Esophagus muscularis mucosa (tissue), 4 donors: ENCODE measurements at regions not wholly inside any gene's neighbourhood (a gene's known extent, or its start where the extent isn't known, plus 50 kb on each side); places are given as distances from the start of the nearest gene placed in this dataset.
"Not testable (repeated sequence)": the region's sequence is repeated elsewhere in the genome, so short reads cannot be mapped to it uniquely, and the experiment has no call there.

Experiments
- DNase-seq: peaks from one replicate; pipeline ENCODE4 v3.0.0-alpha.2; 2017; ENCODE audit errors: extremely low spot score
- H3K27ac ChIP-seq, 4 donors: fragments of 200-600 bp; sonication (generic); replicated peaks in 1 of 4; 1 replicate in 3 of 4; 2 replicates in 1 of 4; pipeline ENCODE4 v1.5.1; 2016 to 2019; ENCODE audit warnings: mild to moderate bottlenecking in 1 of 4
- H3K27me3 ChIP-seq, 4 donors: fragments of 200-600 bp; sonication (generic); one replicate each; pipeline versions ENCODE4 v1.5.1 to v1.6.0; 2016 to 2019
- H3K36me3 ChIP-seq, 4 donors: fragments of 200-600 bp; sonication (generic); one replicate each; pipeline ENCODE4 v1.5.1; 2016 to 2019
- H3K4me1 ChIP-seq, 4 donors: fragments of 200-600 bp; sonication (generic); one replicate each; pipeline ENCODE4 v1.5.1; 2016 to 2019
- H3K4me3 ChIP-seq, 4 donors: fragments of 200-600 bp; sonication (generic); 1 replicate in 2 of 4; 2 replicates in 2 of 4; pipeline ENCODE4 v1.5.1; 2016 to 2019; ENCODE audit warnings: mild to moderate bottlenecking in 4 of 4, moderate library complexity in 1 of 4
- H3K9me3 ChIP-seq, 4 donors: fragments of 200-600 bp; sonication (generic); 1 replicate in 3 of 4; 2 replicates in 1 of 4; pipeline ENCODE4 v1.5.1; 2016 to 2019
- POLR2AphosphoS5 ChIP-seq, 2 donors: sonication (generic); formaldehyde crosslinking; IDR thresholded peaks; one replicate each; pipeline ENCODE4 v1.6.1; 2017; ENCODE audit warnings: antibody characterized with exemption in 2 of 2
- WGBS: methylation state at CpG from one replicate; pipeline ENCODE4 v1.1.5; 2018; 5-methylcytosine and 5-hydroxymethylcytosine counted together
- intact Hi-C: fragments of 100-400 bp; cut with DNase I; formaldehyde crosslinking; loops from one replicate; pipeline ENCODE4 v1.15.1; 2023

DNA sequence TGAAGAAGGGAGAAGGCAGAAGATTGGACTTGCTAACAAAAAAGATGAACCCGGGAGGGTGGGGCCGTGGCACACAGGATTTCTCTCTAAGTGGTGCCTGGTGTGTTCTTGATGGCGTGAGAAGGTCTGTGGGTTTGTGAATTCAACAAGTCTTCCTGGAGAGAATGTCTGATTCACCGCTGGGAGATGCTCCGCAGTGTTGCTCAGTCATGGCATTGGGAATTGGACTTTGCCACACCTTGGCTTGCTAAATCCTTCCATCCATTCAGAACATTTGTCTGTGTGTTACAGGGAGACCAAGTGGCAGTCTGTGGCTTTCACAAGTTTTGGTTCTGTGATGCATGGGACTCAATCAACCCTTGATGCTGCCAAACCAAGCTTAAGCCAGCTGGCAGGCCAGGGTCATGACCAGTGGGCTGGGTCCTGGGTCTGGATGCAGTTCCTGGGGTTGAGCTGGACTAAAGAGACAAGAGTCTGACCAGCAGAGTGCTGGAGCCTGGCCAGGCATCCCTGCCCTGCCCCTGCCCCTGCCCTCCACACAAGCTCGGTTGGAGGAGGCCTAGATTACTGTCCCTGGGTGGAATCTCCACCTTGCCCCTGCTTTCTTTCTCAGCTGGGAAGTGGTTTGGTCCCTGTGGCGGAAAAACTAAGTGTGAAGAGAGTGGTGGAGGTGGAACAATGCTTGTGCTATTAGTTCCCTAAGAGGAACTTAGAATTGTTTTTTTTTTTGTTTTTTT is 3073.7 kb downstream of the RPIA start:
- H3K36me3 ChIP-seq: not testable (repeated sequence)

DNA sequence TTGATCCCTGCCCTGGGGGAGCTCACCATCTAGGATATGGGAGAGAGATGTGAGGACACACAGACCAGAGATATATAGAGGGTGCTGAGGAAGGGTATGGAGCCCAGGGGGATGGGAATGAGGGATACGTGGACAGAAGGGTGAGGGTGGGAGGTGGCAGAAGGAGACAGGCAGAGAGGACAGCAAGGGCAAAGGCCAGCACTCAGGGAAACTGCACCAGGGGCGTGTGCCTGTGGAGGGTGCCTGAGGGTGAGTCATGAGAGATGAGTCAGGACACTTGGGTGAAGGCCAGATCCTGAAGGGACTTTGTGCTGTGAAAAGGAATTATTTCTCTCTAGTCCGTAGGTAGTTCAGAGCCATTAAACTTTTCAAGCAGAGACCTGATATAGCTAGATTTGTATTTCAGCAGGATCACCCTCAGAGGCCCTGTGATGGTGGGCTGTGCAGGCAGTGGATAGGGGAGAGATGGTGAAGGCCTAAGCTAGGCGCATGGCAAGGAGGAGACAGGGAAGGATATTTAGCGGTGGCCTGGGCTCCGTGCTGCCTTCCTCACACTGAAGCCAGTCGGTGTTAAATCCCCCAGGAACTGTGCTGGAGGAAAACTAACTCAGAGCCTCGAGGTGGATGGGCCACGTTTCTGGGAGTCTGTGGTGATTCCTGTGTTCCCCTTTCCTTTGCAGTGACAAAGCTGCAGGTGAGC is 3075.0 kb downstream of the RPIA start:
- WGBS: 54% methylated on average over 6 of the region's 9 CpGs
- H3K27me3 ChIP-seq, DNase-seq, H3K4me3 ChIP-seq, H3K4me1 ChIP-seq, H3K36me3 ChIP-seq, H3K27ac ChIP-seq, intact Hi-C loops, H3K9me3 ChIP-seq: not testable (repeated sequence)
- peak in 1 of 2 donors; percentile 26 for TF ChIP-seq POLR2AphosphoS5 (IDR thresholded peaks at IDR 0.05)

More for the DNA sequence above, 3073.7 kb downstream of the RPIA start:
- H3K4me1 ChIP-seq, H3K4me3 ChIP-seq, H3K9me3 ChIP-seq, DNase-seq, H3K27ac ChIP-seq, intact Hi-C loops: not testable (repeated sequence)
- WGBS: 69% methylated on average over 3 of the region's 7 CpGs
- peaks cover 0 to 13% (median 0%) of the 10 kb centered on the region in 4 donors for H3K27me3 ChIP-seq

DNA sequence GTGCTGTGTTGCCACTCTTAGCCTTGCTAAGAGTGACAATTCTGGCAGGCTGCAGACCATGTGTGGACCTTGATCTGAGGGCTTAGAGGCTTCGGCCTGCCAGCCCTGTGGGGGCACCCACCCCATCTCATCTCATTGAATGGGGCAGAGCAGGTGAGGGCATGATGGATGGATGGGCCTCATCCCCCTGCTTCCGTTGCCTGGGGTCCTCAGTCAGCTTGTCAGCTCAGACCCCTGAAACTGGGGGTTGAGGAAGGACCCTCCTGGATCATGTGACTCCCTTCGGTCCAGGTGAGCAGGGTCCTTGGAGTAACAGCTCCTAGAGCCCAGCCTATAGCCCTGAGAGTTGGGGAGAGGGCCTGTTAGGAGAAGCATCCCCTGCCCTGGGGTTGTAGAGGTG is 3076.8 kb downstream of the RPIA start:
- H3K9me3 ChIP-seq, intact Hi-C loops, H3K36me3 ChIP-seq, H3K4me1 ChIP-seq, H3K4me3 ChIP-seq, DNase-seq, H3K27me3 ChIP-seq, H3K27ac ChIP-seq: not testable (repeated sequence)
- 83% methylated on average over 1 of the region's 3 CpGs for whole genome bisulfite sequencing

DNA sequence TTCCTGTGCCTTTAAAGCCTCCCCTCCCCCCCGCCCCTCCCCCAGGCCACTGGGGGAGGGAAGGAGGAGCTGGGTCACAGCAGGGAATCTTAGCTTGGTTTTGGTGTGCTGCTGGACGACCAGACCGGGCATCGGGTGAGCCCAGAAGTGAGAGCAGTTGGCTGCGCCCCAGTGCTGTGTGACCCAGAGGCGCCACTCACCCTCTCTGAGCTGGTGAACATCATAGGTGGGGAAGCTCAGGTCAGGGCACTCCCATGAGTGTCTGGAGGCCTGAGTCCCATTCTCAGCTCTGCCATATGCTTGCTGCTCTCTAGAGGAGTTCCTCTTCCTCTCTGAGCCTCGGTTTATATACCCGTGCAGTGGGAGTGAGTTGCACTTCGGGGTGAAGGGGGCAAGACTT is 3077.5 kb downstream of the RPIA start:
- H3K4me1 ChIP-seq, H3K4me3 ChIP-seq, H3K36me3 ChIP-seq, H3K27ac ChIP-seq, DNase-seq, intact Hi-C loops, H3K27me3 ChIP-seq, H3K9me3 ChIP-seq: not testable (repeated sequence)
- WGBS: 88% methylated on average over 3 of the region's 9 CpGs

DNA sequence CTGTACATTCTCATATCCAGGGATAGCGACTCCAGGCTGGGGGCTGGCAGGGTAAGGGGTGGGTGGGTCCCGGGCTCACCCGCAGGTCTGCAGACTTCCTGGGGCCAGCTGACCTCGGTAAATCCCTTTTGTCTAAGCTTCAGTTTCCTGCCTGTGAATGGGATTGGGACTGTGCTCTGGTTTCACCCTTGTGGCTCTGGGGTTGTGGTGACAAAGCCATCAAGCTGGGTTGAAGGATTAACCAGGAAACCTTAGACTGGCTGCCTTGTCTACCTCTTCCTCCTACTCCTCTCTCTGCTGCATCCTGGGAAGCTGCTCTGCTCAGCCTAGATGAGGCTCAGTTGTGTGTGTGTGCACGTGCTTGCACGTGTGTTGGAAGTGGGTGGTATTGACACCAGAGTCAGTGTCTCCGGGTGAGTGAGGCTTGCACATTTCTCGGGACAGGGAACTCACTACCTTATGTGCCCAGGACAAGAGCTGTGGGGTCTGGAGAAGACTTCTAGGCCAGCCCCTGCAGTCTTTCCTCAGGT is 3078.6 kb downstream of the RPIA start:
- WGBS: 86% methylated on average over 4 of the region's 8 CpGs
- H3K9me3 ChIP-seq, H3K4me1 ChIP-seq, DNase-seq, H3K27me3 ChIP-seq, H3K27ac ChIP-seq, H3K4me3 ChIP-seq, intact Hi-C loops, H3K36me3 ChIP-seq: not testable (repeated sequence)

DNA sequence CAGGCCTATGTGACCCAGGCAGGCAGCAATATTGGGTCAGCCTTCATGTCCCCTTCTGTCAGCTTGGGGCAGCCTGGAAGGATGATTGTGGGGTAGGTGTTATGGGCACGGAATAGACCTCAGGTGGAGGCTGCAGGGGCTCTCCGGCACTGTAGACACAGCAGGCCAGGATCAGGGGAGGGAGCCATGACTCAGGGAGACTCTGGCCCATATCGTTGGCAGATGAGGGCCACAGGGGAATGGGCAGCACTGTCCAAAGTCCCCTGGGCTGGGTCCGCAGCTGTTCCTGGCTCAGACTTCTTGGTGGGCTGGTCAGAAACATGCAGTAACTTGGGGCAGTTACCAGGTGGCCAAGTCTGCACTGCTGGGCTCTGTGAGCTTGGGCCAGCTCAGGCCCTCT is 3080.1 kb downstream of the RPIA start:
- H3K36me3 ChIP-seq, H3K9me3 ChIP-seq, intact Hi-C loops, DNase-seq, H3K27me3 ChIP-seq, H3K27ac ChIP-seq, H3K4me1 ChIP-seq, H3K4me3 ChIP-seq: not testable (repeated sequence)
- no CpG with 5 or more reads among the region's 4 CpGs for WGBS

DNA sequence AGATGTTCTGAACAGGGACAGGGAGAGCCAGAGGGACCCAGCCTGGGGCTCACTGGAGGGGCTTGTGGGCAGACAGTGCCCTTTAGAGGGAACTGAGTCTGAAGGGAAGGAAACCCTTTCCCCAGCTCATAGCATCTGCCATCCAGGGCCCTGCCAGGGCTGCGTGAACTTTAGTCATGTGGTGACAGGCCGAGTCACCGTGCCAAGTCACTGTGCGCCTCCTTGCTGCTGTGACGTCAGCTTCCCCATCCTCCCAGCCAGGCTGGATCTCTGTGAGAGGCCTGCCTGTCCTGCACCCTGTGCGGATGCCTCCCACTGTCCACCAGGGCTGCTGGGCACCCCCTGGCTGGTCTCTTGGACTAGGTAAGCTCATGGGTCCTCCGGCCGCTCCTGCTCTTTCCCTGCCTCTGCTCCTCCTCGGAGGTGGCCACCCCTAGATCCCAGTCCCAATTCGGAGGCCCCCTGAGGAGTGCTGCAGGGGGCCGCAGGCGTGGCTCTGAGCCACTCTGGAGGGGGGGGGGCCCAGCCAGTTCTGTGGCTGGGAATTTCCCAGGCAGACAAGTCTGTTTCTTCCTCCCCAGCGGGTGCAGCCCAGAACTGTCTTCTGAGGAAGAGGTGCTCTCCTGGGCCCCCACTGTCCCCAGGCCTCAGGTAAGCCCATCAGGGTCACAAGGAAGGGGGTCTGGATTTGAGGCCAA is 3080.9 kb downstream of the RPIA start:
- intact Hi-C loops, H3K27ac ChIP-seq, H3K36me3 ChIP-seq, H3K9me3 ChIP-seq, H3K27me3 ChIP-seq, DNase-seq, H3K4me1 ChIP-seq, H3K4me3 ChIP-seq: not testable (repeated sequence)
- 86% methylated on average over 4 of the region's 13 CpGs for WGBS

DNA sequence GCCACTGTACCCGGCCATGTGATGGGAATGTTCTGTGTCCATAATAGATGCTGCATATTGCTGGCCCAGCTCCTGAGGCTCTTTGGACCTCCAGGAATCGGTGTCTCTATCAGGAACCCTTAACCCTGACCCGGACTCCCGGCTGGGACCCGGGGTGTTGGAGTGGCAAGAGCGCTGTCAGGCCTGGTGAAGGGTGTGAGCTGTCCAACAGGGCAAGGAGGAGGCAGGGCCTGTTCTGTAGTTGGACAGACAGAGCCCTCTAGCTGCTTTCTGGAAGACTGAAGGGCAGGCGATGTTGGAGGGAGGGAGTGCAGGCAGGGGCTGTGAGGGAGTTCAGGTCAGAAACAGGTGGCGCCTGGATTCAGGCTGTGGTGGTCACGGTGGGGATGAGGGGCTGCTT is 3082.3 kb downstream of the RPIA start:
- DNase-seq, H3K4me3 ChIP-seq, H3K27me3 ChIP-seq, H3K27ac ChIP-seq, intact Hi-C loops, H3K9me3 ChIP-seq, H3K4me1 ChIP-seq, H3K36me3 ChIP-seq: not testable (repeated sequence)
- no CpG with 5 or more reads among the region's 9 CpGs for WGBS

DNA sequence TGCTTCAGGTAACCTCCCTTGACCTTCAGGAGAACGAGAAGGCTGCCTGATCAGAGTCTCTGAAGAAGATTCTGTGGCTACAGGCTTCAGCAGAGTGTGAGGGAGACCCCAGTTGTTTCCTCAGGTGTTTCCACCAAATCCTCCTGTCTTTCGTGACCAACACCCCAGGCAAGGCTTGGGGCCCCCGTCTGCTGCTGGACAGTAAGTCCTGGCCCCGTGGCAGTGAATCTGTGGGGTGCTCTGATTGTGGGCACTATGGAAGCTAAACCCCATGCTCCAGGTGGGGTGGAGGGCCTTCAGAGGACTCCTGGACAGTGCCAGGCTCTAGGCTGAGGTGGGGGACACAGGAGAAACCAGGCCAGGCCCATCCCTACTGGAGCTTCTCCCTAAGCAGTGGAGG is 3083.7 kb downstream of the RPIA start:
- WGBS: 86% methylated on average over 1 of the region's 4 CpGs
- H3K4me3 ChIP-seq, H3K27ac ChIP-seq, intact Hi-C loops, DNase-seq, H3K9me3 ChIP-seq, H3K4me1 ChIP-seq, H3K36me3 ChIP-seq: not testable (repeated sequence)
- H3K27me3 ChIP-seq: peaks cover 0 to 10% (median 0%) of the 10 kb centered on the region in 4 donors

DNA sequence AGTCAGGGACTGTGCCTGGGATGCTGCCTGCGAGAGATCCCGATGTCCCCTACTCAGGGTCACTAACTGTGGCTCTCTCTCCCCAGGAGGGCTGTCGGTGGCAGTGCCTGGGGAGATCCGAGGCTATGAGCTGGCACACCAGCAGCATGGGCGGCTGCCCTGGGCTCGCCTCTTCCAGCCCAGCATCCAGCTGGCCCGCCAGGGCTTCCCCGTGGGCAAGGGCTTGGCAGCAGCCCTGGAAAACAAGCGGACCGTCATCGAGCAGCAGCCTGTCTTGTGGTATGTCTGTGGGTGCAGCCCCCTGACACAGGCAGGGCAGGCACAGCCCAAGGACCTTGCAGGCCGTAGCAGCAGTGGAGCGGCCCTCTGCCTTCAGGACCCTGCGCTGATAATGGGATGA is 3088.9 kb downstream of the RPIA start:
- DNase-seq, intact Hi-C loops, H3K4me3 ChIP-seq, H3K36me3 ChIP-seq, H3K27ac ChIP-seq, H3K4me1 ChIP-seq, H3K9me3 ChIP-seq: not testable (repeated sequence)
- peaks cover 0 to 25% (median 0%) of the 10 kb centered on the region in 4 donors for H3K27me3 ChIP-seq
- 76% methylated on average over 4 of the region's 14 CpGs for WGBS

DNA sequence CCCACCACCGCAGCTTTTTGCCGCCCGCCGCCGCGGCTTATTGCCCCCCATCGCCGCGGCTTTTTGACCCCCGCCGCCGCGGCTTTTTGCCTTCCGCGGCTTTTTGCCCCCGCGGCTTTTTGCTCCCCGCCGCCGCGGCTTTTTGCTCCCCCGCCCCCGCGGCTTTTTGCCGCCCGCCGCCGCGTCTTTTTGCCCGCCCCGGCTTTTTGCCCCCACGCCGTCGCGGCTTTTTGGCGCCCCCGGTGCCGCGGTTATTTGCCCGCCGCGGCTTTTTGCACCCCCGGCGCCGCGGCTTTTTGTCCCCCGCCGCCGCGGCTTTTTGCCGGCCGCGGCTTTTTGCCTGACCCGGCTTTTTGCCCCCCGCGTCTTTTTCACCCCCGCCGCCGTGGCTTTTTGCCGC is 3061.8 kb upstream of the TEKT4 start:
- H3K4me3 ChIP-seq: peak overlapping the region; percentile 46 to 54 (median 46)
- DNase-seq, H3K9me3 ChIP-seq, H3K36me3 ChIP-seq, H3K27ac ChIP-seq, intact Hi-C loops, H3K27me3 ChIP-seq, H3K4me1 ChIP-seq: not testable (repeated sequence)
- no CpG with 5 or more reads among the region's 60 CpGs for WGBS
